ENCODE measurements at regions not wholly inside any gene's neighbourhood (a gene's known extent, or its start where the extent isn't known, plus 50 kb on each side); places are given as distances from the start of the nearest gene placed in this dataset.

DNA sequence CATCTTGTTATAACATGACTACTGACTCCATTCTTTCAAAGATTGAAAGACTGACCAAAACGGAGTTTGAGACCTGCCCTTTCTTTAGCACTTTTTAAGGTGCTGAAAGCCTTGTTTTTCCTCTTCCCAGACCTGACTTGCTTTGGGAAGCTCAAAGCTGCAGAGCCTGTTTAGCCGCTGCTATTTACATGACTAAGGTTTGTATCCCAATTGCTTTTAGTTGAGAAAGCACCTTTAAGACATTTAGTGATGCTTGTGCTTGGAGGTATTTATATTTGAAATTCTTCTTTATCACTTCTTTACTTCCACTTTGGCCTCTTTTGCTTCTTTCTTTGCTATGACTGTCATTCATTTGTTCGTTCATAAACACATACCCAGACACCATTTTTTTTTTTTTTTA lies 182.6 kb upstream of the ELL2 start:
- TF ChIP-seq, protein P1, sequence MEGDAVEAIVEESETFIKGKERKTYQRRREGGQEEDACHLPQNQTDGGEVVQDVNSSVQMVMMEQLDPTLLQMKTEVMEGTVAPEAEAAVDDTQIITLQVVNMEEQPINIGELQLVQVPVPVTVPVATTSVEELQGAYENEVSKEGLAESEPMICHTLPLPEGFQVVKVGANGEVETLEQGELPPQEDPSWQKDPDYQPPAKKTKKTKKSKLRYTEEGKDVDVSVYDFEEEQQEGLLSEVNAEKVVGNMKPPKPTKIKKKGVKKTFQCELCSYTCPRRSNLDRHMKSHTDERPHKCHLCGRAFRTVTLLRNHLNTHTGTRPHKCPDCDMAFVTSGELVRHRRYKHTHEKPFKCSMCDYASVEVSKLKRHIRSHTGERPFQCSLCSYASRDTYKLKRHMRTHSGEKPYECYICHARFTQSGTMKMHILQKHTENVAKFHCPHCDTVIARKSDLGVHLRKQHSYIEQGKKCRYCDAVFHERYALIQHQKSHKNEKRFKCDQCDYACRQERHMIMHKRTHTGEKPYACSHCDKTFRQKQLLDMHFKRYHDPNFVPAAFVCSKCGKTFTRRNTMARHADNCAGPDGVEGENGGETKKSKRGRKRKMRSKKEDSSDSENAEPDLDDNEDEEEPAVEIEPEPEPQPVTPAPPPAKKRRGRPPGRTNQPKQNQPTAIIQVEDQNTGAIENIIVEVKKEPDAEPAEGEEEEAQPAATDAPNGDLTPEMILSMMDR (IDR thresholded peaks at IDR 0.05): no peak
- TF ChIP-seq POLR2A (IDR thresholded peaks at IDR 0.05): no peak

Measured in lower leg skin (tissue), 3 donors.